ENCODE measurements at regions not wholly inside any gene's neighbourhood (a gene's known extent, or its start where the extent isn't known, plus 50 kb on each side); places are given as distances from the start of the nearest gene placed in this dataset.

DNA sequence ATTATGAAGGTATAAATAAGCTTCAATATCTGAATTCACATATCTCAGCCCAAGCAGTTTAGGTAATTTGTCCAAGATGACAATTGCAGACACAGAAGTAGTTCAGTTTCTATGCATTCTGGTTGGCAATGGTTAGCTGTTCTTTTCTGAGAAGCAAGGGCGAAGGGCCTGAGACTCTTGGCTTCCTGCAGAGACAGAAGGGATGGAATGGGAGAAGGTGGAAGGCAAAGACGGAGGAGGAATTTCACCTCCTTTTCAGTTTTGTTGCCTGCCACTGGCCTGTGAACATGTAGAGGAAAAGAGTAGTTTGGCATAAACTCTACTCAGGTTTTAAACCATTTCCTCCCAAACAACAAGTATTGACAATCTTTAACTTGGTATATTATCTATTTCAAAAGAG, 180.7 kb upstream of the HS3ST5 start:
- CTCF ChIA-PET (ENCODE audit: low intra/inter-chr PET ratio), result no interaction called here
- no peaks in the 10 kb centered on the region for H3K9me3 ChIP-seq (replicated peaks; ENCODE audit: control insufficient read depth, insufficient read depth, low read depth, low read length)

GRCh38 chr6:114521926-114522325, 179.1 kb upstream of the HS3ST5 start:
- Histone ChIP-seq H3K4me3 (no peak overlapping the region), H3K27ac (ENCODE audit: extremely low read depth, low read depth, low read length) (no peak overlapping the region), H3K9me1 (ENCODE audit: control insufficient read depth, insufficient read depth, low read length) (no peaks in the 10 kb centered on the region), H3K9me3 (replicated peaks; ENCODE audit: control insufficient read depth, insufficient read depth, low read depth, low read length) (no peaks in the 10 kb centered on the region), H3K27me3 (ENCODE audit: control insufficient read depth in 2 of 2, insufficient read depth in 2 of 2, low read length in 2 of 2) (no peaks in the 10 kb centered on the region), H3K79me2 (ENCODE audit: control insufficient read depth, insufficient read depth, low read length) (no peaks in the 10 kb centered on the region), H3K4me1 (replicated peaks in 1 of 2; ENCODE audit: control insufficient read depth in 2 of 2, insufficient read depth in 2 of 2, low read length in 2 of 2) (no peaks in the 10 kb centered on the region), H2AFZ (ENCODE audit: low read depth, low read length) (no peak overlapping the region), H3K9ac (ENCODE audit: insufficient read depth in 1 of 2, low read depth in 2 of 2, low read length in 2 of 2) (no peak overlapping the region), H4K20me1 (replicated peaks; ENCODE audit: control insufficient read depth, insufficient read depth, low read length) (no peaks in the 10 kb centered on the region), H3K36me3 (ENCODE audit: control insufficient read depth, insufficient read depth, low read length) (no peaks in the 10 kb centered on the region), H3K4me2 (ENCODE audit: insufficient read depth, low read length) (no peak overlapping the region)
- POLR2A ChIA-PET, result no interaction called here
- TF ChIP-seq ZNF384 (IDR thresholded peaks at IDR 0.05; ENCODE audit: low read depth, low read length) (no peak), XRCC4 (IDR thresholded peaks at IDR 0.05; ENCODE audit: extremely low read depth, insufficient read depth, insufficient read length) (no peak)
- CTCF ChIA-PET (ENCODE audit: low intra/inter-chr PET ratio), result no interaction called here
- FAIRE-seq (no peak), DNase-seq (ENCODE audit: extremely low read depth in 1 of 4, low spot score in 3 of 4) (no peak), ATAC-seq (no peak)
- BruUV-seq (replicated peaks), result no TSS peak
- in situ Hi-C loops (cut with MboI), result no loop called here
- intact Hi-C loops (cut with micrococcal nuclease), result no loop called here
- WGBS (ENCODE audit: insufficient coverage, low coverage, missing lambda C conversion rate), result 0% methylated on average over 3 of the region's 3 CpGs

More for the DNA sequence above, 180.7 kb upstream of the HS3ST5 start:
- H4K20me1 ChIP-seq (replicated peaks; ENCODE audit: control insufficient read depth, insufficient read depth, low read length), result no peaks in the 10 kb centered on the region
- DNase-seq (ENCODE audit: extremely low read depth in 1 of 4, low spot score in 3 of 4) (no peak), FAIRE-seq (no peak), ATAC-seq (no peak)
- no TSS peak for BruUV-seq (replicated peaks)
- in situ Hi-C loops (cut with MboI), result no loop called here
- no peaks in the 10 kb centered on the region for H3K9me1 ChIP-seq (ENCODE audit: control insufficient read depth, insufficient read depth, low read length)
- intact Hi-C loops (cut with micrococcal nuclease), result no loop called here
- TF ChIP-seq DIDO1 (tag; IDR thresholded peaks at IDR 0.05; ENCODE audit: low read depth), result no peak
- no peak for TF ChIP-seq ZFX (CRISPR knock-in tag; IDR thresholded peaks at IDR 0.05)
- TF ChIP-seq HMG20A (CRISPR knock-in tag; conservative IDR thresholded peaks at IDR 0.05), result no peak
- TF ChIP-seq ZSCAN29 (IDR thresholded peaks at IDR 0.05), result no peak
- no peak for TF ChIP-seq FIP1L1 (IDR thresholded peaks at IDR 0.05; ENCODE audit: low read depth, low read length, poor library complexity, severe bottlenecking)
- TF ChIP-seq FOXO4 (CRISPR knock-in tag; IDR thresholded peaks at IDR 0.05), result no peak
- no peak for TF ChIP-seq MYNN (IDR thresholded peaks at IDR 0.05)
- TF ChIP-seq MYNN (CRISPR knock-in tag; IDR thresholded peaks at IDR 0.05), result no peak
- TF ChIP-seq HIVEP1 (CRISPR knock-in tag; IDR thresholded peaks at IDR 0.05), result no peak
- H3K4me2 ChIP-seq (ENCODE audit: insufficient read depth, low read length), result no peak overlapping the region
- H3K79me2 ChIP-seq (ENCODE audit: control insufficient read depth, insufficient read depth, low read length), result no peaks in the 10 kb centered on the region
- H3K4me3 ChIP-seq, result no peak overlapping the region
- no peak overlapping the region for H3K27ac ChIP-seq (ENCODE audit: extremely low read depth, low read depth, low read length)
- POLR2A ChIA-PET, result no interaction called here
- no peak overlapping the region for H2AFZ ChIP-seq (ENCODE audit: low read depth, low read length)
- no peaks in the 10 kb centered on the region for H3K36me3 ChIP-seq (ENCODE audit: control insufficient read depth, insufficient read depth, low read length)
- no peak overlapping the region for H3K9ac ChIP-seq (ENCODE audit: insufficient read depth in 1 of 2, low read depth in 2 of 2, low read length in 2 of 2)
- no peaks in the 10 kb centered on the region for H3K4me1 ChIP-seq (replicated peaks in 1 of 2; ENCODE audit: control insufficient read depth in 2 of 2, insufficient read depth in 2 of 2, low read length in 2 of 2)
- WGBS (ENCODE audit: insufficient coverage, low coverage, missing lambda C conversion rate), result 0% methylated on average over 2 of the region's 2 CpGs
- H3K27me3 ChIP-seq (ENCODE audit: control insufficient read depth in 2 of 2, insufficient read depth in 2 of 2, low read length in 2 of 2), result no peaks in the 10 kb centered on the region

Data from K562 (cell line).